ENCODE measurements at regions not wholly inside any gene's neighbourhood (a gene's known extent, or its start where the extent isn't known, plus 50 kb on each side); places are given as distances from the start of the nearest gene placed in this dataset.

DNA sequence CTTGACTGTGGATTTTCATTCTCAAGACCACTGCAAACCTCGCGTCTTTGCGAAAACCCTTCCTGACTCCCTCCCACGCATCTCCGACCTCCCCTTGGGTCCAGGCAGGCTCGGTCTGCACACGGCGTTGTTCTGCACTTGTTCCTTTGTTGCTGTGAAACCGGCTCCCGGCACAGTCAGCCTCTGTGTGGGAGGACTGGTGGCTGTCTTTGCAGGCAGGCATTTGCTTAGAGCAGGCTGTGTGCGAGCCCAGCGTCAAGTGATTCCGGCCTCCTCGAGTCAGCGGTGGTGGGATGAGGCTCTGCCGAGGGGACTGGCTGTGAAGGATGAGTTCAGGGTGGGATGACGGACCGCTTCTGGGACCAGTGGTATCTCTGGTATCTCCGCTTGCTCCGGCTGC, 102.6 kb upstream of the ROPN1 start:
- TF ChIP-seq, protein P1, sequence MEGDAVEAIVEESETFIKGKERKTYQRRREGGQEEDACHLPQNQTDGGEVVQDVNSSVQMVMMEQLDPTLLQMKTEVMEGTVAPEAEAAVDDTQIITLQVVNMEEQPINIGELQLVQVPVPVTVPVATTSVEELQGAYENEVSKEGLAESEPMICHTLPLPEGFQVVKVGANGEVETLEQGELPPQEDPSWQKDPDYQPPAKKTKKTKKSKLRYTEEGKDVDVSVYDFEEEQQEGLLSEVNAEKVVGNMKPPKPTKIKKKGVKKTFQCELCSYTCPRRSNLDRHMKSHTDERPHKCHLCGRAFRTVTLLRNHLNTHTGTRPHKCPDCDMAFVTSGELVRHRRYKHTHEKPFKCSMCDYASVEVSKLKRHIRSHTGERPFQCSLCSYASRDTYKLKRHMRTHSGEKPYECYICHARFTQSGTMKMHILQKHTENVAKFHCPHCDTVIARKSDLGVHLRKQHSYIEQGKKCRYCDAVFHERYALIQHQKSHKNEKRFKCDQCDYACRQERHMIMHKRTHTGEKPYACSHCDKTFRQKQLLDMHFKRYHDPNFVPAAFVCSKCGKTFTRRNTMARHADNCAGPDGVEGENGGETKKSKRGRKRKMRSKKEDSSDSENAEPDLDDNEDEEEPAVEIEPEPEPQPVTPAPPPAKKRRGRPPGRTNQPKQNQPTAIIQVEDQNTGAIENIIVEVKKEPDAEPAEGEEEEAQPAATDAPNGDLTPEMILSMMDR (conservative IDR thresholded peaks at IDR 0.05; ENCODE audit: low read length) = no peak
- no peak for TF ChIP-seq EZH2phosphoT487 (IDR thresholded peaks at IDR 0.05; ENCODE audit: borderline replicate concordance, low read depth, low read length)

Measured in OCI-LY7 (cell line).